SHP77 treated with DMSO at 0.1 percent for 48 hours (cell line): ENCODE measurements at regions not wholly inside any gene's neighbourhood (a gene's known extent, or its start where the extent isn't known, plus 50 kb on each side); places are given as distances from the start of the nearest gene placed in this dataset.
"Not testable (repeated sequence)": the region's sequence is repeated elsewhere in the genome, so short reads cannot be mapped to it uniquely, and the experiment has no call there.

Experiments used
- DNase-seq: peaks from one replicate; lab custom pipeline; 2025; lab: John Stamatoyannopoulos, UW

DNA sequence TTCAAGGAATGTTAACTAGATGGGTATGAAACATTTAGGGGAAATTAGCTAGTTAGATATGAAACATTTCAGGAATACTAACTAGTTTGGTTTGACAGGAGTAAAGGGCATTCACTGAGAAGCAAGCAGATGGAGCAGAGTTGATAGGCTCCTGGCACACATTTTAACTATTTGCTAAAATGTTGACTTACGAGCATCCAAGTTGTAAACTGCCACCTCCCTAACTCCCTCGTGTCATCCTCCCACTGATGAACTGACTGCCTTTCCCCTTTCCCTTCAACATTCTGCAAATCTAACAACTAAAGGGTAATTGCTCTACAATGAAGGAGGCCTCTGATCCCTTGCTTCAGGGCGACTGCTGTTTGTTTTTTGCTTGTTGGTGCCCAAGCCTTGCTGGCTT is 580.4 kb upstream of the FAM98A start:
- DNase-seq: no peak

GRCh38 chr2:34178482-34178881 is 579.4 kb upstream of the FAM98A start:
- DNase-seq: no peak

- DNase-seq: no peak
These were observed 577.6 kb upstream of the FAM98A start for GRCh38 chr2:34176693-34177092.

DNA sequence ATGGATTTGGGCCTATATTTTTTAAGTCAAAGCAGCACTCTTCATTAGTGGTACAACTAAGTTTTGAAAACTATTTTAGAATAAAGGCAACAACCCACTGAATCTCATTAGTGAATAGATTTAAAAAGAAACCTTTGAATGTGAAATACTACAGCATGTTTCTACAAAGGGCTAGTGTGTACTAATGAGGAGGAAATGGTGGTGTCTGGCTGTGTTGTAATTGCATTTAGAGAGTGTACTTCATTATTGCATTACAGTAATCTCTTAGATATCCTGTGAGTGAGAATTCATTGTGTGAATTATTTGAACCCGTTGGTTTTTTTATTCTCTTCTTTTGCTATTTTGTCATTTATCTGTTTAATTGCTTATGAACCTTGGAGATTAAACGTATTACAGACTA is 575.4 kb upstream of the FAM98A start:
- no peak for DNase-seq

DNA sequence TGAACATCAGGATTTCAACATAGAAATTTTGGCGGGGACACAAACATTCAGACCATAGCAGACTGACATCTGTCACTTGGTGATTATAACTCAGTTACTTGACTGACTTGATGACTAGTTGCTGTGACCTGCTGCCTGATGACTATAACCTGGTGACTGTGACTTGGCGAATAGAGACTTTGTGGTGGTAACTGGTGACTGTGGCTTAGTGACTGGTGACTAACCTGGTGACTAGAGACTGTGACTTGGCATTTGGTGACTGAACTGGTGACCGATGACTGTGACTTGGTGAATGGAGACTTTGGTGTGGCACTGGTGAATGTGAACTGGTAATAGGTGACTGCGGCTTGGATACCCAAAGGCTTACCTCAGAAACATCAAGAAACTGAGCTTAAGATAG is 563.1 kb upstream of the FAM98A start:
- DNase-seq: no peak

GRCh38 chr2:34161549-34161948 is 562.5 kb upstream of the FAM98A start:
- no peak for DNase-seq

DNA sequence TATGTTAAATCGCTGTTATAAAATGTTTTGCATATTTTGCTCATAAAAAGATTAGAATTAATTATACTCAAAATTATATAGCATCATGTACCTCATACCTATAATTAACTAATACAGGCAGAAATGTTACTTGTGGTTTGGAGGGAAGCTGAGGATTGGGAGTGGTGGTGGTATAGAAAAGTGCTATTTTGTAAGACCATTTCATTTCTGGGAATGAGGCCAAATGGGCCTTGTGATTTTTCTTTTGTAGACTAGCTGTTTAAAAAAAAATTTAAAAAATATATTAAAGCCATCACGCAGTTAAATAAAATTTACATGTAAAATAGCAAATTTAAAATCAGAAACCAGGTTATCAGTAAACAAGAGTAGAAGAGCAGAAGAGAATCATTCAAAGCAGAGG is 560.8 kb upstream of the FAM98A start:
- DNase-seq: no peak

GRCh38 chr2:34153484-34153883 is 554.4 kb upstream of the FAM98A start:
- DNase-seq: no peak

GRCh38 chr2:34147780-34148179 is 548.7 kb upstream of the FAM98A start:
- no peak for DNase-seq

GRCh38 chr2:34143149-34143548 is 544.0 kb upstream of the FAM98A start:
- DNase-seq: no peak

- DNase-seq: not testable (repeated sequence)
These were observed 543.5 kb upstream of the FAM98A start for GRCh38 chr2:34142531-34143008.

DNA sequence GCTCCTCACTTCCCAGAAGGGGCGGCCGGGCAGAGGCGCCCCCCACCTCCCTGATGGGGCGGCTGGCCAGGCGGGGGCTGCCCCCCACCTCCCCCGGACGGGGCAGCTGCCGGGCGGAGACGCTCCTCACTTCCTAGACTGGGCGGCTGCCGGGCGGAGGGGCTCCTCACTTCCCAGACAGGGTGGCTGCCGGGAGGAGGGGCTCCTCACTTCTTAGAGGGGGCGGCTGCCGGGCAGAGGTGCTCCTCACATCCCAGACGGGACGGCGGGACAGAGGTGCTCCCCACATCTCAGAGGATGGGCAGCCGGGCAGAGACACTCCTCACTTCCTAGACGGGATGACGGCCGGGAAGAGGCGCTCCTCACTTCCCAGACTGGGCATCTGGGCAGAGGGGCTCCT is 534.0 kb upstream of the FAM98A start:
- not testable (repeated sequence) for DNase-seq

DNA sequence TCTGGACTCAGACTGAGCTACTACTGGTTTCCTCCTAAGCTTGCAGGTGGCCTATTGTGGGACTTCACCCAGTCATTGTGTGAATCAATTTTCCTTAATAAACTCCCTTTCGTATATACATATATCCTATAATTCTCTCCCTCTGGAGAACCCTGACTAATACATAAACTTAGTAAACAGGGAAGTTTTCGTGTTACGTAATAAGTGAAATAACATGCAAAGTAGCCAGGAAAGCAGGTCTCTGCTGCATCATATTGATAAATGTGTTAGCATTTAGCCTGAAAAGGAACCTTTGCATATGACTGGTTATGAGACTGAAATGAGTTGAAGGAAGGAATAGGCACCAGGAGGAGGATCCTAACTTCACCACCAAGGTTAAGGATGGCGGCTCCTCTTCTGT is 527.2 kb upstream of the FAM98A start:
- DNase-seq: no peak

DNA sequence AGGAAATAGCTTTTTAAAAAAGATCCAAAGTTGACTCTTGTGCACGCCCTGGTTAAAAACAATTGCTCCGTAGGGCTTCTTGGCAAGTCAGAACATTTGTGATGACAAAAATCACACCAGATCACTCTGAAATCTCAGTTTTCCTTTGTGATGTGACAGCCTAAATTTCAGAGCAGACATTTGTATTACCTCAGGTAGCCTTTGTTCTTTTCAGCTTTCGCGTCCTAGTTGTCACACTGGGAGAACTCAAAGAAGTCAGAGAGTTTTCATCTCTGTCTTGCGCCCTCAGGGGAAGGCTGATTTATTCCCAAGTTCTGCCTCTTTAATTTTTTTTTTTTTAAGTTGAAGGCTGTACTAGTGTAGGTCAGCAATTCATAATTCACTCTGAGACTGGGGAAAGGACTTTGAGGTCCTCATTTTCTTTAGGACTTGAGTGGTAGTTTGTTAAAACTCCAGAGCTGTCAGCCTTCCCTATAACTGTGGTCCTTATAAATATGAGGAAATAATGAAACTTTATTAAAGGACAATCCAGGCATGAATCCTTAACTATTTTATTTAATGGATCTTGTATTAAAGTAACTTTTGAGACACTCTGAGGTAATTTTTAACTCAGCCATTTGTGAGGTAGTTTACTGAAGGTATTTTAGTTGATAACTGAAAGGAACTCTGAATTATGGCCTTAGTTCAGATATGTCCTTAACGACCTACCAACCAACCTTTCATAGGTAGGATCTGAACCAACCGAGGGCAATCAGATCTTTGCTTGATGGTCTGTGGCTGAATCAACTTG is 525.1 kb upstream of the FAM98A start:
- DNase-seq: no peak

DNA sequence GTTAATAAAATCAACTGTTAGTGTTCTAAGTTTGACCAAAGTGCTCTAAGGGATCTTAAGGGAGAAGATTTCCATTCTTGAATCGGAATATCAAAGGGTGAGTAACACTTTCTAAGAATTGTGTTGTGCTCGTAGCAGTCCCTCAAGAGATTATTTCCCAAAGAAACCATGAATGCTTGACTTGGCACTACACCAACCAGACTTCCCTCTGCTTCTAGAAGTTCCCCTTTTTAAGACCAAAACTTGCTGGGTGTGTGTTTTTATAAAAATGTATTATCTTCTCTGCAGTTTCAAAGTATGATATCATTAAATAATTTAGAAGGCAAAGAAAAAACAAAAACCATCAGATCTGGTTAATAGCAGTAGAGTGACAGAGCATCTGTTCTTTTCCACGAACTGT is 522.0 kb upstream of the FAM98A start:
- no peak for DNase-seq

- DNase-seq: no peak
These were observed 516.0 kb upstream of the FAM98A start for GRCh38 chr2:34115076-34115475.

GRCh38 chr2:34112161-34112560 is 513.1 kb upstream of the FAM98A start:
- no peak for DNase-seq

DNA sequence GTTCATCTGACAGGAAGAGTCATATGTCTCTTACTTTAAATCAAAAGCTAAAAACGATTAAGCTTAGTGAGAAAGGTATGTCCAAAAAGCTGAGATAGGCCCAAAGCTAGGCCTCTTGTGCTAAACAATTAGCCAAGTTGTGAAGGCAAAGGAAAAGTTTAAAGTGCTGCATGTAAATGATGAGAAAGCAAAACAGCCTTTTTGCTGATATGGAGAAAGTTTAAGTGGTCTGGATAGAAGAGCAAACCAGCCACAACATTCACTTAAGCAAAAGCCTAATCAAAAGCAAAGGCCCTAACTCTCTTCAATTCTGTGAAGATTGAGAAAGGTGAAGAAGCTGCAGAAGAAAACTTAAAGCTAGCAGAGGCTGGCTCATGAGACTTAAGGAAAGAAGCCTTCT is 511.3 kb upstream of the FAM98A start:
- DNase-seq: no peak

DNA sequence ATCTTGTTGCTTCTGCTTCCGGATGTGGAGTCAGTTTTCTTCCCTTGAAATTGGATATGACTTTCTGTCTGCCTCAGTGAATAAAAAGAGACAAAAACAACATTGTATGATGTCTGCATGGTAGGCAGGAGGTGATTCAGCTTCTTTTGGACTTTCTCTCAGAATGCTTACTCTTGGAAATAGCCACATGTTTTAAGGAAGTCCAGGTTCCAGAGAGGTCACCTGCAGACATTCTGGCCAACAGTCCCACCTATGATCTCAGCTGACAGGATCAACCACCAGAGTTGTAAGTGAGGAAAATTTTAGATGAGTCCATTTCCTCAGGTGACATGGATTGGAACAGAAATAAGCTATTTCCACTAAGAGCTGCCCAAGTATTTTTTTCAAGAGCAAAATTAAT is 508.7 kb upstream of the FAM98A start:
- no peak for DNase-seq

GRCh38 chr2:34105006-34105767 is 506.1 kb upstream of the FAM98A start:
- no peak for DNase-seq

- DNase-seq: no peak
These were observed 505.5 kb upstream of the FAM98A start for GRCh38 chr2:34104601-34105000.

- no peak for DNase-seq
These were observed 504.3 kb upstream of the FAM98A start for GRCh38 chr2:34103437-34103836.

GRCh38 chr2:34102339-34102738 is 503.2 kb upstream of the FAM98A start:
- DNase-seq: no peak
